DND-41 (cell line): ENCODE measurements at regions not wholly inside any gene's neighbourhood (a gene's known extent, or its start where the extent isn't known, plus 50 kb on each side); places are given as distances from the start of the nearest gene placed in this dataset.

Experiments used
- CTCF ChIP-seq: IDR thresholded peaks from 2 replicates; pipeline ENCODE4 v1.5.1; 2012; ENCODE audit warnings: borderline replicate concordance, low read length, moderate library complexity, mild to moderate bottlenecking; ENCODE audit not compliant: poor library complexity, severe bottlenecking; ENCODE audit errors: extremely low read depth
- EZH2 ChIP-seq: IDR thresholded peaks from 3 replicates; pipeline ENCODE4 v1.6.1; 2012; ENCODE audit warnings: borderline replicate concordance, low read depth, mild to moderate bottlenecking, moderate library complexity, low read length, inconsistent platforms; ENCODE audit not compliant: severe bottlenecking

GRCh38 chr2:126986631-126987187 lies 88.0 kb downstream of the TEX51 start:
- TF ChIP-seq CTCF (no peak), EZH2 (no peak)
